HG03565 (cell line): ENCODE measurements at regions not wholly inside any gene's neighbourhood (a gene's known extent, or its start where the extent isn't known, plus 50 kb on each side); places are given as distances from the start of the nearest gene placed in this dataset.

ENCODE experiments used
- ATAC-seq: cut with Tn5 transposase; IDR thresholded peaks from one replicate; pipeline ENCODE4 v1.9.1; 2021; ENCODE audit warnings: mild to moderate bottlenecking, moderate library complexity; ENCODE audit not compliant: unreplicated experiment

DNA sequence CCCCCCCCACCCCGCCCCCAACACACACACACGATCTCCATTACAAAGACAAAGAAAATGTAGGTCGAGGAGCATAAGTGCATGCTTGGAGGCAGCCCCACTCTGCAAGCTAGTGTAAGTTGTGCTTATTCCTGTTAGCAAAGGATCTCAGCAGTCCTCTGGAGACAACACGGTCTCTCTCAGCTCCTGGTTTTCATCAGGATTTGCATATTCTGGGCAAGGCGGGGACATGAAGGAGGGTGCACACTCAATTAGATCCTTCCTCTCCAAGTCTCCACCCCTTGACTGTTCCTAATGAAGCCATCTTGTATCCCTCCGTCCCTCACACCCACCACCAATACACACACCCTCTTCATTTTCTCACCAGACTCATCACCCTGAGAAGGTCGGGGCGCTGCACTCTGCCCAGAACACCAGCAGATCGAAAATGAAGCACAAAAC lies 63.8 kb downstream of the MRPL46 start:
- ATAC-seq: no peak

DNA sequence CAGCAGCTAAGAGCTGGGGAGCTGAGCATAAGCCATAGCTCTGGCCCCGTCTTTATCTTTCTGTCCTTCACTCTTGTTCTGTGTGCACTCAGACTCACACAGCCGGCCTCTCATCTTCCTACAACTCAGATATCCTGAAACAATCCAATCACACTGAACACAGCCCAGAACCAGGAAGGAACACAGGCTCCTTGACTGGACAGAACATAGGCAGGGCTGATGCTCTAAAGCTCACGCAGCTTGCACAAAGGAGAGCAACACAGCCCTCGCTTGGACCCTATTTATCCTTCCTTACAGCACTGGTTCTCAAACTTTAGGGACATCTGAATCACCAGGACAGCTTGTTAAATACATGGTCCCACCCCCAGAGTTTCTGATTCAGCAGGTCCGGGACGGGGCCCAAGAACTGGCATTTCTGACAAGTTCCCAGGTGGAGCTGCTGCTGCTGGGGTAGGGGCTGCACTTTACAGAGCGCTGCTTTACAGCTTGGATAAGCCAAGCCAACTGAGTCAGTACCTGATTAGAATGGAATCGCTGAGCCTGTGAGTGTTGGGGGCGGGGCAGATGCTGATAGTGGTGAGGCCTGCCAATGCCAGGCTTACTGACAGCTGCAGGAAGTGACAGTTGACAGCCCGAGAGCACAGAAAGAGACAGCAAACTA lies 65.1 kb downstream of the MRPL46 start:
- ATAC-seq: no peak

DNA sequence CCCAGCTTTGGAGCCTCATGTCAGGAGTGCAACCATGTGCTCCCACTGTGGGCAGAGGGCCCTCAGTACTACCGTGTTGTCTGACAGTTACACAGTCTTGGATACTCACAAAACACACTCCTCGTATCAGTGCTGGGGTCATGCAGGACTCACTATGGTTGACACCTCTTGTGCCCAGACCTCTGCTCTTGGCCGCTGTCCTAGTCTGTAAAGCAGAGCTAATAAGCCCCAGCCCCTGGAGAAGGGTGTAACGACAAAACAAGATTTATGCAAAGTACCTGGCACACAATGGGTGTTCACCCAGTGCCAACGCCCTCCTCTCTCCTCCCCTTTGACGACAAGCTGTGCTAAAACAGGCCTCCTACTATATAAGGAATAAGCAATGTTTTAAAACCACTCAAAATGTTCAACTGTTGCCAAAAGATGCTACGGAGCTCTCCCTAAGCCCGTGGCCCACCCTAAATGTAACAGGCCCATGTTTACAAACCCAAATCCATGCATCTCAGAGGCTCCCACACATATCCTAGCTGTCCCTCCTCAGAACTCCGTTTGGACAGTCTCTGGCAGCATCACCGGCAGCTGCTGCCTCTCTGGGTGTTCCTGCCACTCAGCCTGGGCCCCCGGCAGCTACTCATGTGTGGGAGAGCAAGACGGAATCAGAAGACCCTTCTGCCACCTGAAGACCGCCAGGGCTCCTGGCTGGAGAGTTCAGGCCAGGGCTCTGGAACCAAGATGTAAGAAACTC lies 65.8 kb downstream of the MRPL46 start:
- no peak for ATAC-seq

DNA sequence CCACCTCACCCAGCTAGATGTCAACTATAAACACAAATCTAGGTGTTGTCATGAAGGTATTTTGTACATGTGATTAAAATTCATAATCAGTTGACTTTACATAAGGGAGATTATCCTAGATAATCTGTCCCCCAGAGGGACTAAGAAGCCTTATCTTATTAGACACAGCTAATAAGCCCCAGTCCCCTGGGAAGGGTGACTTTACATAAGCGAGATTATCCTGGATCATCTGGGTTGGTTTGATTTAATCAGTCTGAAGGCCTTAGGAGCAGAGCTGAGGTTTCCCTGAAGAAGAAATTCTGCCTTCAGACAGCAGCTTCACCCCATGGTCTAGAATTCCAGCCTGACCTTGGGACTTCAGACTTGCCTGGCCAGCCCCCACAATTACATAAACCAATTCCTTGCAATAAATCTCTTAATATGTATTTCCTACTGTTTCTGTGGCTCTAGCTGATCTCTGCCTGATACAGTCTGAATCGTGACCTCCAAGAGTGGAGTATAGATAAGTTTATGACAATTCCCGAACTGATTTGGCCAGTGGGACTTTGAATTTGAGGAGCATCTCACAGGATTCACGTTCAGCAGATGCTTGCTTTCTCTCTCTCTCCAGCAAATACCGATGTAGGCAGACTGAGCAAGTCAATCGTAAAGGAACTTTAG lies 66.5 kb downstream of the MRPL46 start:
- no peak for ATAC-seq

DNA sequence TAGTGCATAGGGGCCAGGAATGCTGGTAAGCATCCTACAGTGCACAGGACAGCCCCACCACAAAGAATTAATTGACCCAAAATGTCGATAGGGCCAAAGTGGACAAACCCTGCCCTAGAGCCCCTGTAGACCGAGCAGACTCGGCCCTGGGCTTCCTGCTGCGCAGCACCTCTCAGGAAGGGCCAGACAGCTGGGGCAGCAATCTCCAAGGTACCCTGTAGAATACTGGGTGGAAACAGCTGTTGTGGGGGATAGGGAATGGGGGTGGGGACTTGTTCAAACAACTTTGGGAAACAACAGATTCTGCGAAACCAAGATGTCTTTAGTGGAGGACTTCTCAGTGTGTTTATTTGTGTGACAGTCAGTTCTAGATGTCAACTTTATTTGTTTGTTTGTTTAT lies 67.1 kb downstream of the MRPL46 start:
- ATAC-seq: no peak

GRCh38 chr15:88399021-88399685 lies 68.0 kb downstream of the MRPL46 start:
- no peak for ATAC-seq

DNA sequence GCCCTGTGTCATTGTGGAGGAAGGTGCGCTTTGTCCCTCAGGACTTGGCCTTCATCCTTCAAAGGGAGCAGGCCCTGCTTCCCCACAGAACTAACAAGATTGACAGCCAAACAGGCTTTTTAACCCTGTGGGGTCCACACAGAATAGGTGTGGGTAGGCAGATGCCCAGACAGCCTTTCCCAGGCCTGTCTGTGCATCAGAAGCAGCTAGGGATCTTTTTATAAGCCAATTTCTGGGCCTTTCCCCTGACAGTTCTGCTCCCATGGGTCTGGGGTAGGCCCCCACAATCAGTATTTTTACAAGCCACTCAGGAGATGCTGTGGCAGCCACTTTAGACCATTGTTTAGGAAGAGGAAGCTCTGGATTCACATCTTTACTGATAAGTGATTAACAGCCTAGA lies 69.2 kb downstream of the MRPL46 start:
- ATAC-seq: no peak

- no peak for ATAC-seq
These were observed 69.7 kb downstream of the MRPL46 start for GRCh38 chr15:88397506-88397905.

DNA sequence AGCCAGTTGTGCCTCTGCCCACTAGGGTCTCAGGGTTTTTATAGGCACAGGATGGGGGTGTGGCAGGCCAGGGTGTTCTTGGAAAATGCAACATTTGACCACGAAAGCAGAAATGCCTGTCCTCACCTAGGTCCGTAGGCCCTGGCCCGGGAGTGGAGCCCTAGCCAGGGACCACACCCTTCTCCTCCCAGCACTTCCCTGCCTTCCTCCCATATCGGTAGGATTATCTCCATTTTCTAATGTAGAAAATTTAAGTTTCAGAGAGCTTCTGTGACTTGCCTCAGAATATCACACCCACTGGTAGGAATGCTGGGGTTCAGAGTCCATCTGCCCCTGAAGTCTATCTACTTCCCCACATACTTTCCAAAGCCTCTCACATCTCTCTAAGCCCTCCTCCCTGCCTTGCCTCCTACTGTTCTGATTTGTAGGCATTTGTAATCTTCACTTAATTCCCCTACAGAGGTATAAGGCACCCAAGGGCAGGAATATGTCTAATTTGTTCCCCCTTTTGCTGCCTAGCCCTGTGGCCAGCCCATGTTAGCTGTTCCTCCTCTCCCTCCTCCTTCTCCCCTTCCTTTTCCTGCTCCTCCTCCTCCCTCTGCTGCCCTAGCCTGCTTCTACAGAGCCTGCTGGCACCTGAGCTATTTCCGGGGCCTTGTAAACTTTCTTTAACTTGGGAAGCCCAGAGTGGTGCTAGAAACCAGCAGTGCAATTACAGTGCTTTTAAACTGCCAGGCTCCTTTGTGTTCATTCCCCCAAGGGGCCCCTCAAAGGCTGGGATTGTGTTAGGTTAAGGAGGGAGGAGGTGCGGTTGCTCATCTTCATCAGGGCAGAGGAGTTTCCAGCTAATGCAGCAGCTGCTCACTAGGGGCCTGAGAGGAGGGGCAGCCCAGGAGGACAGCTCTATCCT lies 71.1 kb downstream of the MRPL46 start:
- no peak for ATAC-seq

- no peak for ATAC-seq
These were observed 71.9 kb downstream of the MRPL46 start for GRCh38 chr15:88395241-88395640.

GRCh38 chr15:88394553-88395145 lies 72.5 kb downstream of the MRPL46 start:
- no peak for ATAC-seq

DNA sequence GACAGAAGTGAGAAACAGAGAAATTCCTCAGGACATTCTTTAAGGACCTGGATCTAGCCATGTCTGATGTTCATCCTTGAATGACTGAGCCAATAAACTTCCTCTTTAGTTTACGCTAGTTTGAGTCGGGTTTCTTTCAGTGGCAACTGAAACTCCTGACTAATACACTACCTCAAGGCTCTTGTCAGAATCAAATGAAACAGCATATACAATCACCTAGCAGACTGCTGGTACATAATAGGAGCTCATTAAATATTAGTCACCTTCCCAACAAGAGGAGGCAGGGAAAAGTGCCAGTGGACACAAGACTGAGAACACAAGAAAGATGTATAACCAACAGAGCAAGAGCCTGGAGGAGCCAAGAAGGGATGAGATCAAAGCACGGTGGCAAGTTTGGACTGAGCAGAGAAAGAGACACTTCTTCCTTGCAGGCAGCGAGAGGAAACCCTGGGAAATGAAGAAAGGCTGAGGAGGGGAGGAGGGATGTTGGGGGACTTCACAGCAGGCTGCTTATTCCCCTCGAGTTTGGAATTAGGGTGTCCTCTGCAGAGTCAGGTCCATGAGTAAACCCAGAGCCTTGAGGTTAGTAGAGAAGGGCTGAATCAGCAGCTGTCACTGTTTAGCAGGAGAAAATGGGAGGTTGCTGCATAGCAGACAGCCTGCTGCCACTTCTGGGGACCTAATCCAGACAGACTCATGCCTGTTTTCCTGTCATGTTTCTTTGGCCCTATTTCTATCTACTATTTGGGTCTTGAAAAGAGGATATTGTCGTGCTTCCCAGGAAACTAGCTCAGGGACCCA lies 73.3 kb downstream of the MRPL46 start:
- ATAC-seq: no peak

DNA sequence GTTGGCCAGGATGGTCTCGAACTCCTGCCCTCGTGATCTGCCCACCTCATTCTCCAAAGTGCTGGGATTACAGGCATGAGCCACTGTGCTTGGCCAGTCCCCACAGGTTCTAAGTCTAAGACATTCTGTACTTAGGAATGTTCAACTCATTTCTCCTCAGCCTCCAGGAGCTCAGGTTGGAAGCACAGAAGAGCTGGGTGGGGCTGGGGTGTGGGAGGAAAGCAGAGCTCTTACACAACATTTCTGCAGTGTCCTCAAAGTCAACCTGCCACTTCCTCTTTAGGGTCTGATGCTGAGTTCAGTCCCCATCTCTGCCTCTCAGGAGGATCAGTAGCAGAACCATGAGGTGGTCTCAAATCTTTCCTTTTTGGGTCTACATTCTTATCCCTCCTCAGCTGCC lies 75.5 kb downstream of the MRPL46 start:
- no peak for ATAC-seq

DNA sequence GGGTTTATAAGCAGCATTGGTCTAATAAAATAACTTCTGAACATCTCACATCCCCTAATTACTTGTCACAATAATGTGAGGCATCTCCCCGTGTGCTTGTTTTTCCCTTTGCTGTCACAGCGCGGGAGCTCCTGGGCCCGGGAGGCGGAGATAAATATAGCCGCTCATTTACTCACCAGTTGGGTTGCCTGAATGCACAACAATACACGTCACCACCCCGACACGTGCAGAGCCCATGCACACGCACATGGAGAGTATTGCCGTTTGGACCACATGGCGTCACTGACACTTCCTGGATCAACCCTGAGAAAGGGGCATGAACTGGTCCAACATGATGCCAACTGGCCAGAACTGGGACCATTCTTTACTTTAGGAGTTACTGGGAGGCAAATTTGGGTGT lies 76.2 kb downstream of the MRPL46 start:
- ATAC-seq: no peak

- ATAC-seq: no peak
These were observed 76.9 kb downstream of the MRPL46 start for GRCh38 chr15:88390164-88390901.

GRCh38 chr15:88389120-88389519 lies 78.1 kb downstream of the MRPL46 start:
- no peak for ATAC-seq

DNA sequence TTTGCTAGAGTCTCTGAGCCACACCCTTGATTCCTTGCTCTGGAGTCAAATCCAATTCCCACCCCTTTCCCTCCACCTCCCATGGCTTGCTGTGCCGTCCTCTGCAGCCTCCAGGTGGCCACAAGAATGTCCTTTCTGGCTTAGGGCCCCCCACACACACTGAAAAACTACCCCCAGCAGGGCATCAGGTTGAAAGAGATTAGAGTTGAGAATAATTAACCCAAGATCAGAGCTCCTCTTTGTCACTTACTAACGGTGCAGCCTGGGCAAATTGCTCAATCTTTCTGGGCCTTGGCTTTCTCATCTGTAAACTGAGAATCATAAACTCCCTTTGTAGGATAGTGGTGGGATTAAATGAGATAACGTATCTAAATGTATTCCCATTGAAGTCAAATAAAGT lies 78.5 kb downstream of the MRPL46 start:
- no peak for ATAC-seq

DNA sequence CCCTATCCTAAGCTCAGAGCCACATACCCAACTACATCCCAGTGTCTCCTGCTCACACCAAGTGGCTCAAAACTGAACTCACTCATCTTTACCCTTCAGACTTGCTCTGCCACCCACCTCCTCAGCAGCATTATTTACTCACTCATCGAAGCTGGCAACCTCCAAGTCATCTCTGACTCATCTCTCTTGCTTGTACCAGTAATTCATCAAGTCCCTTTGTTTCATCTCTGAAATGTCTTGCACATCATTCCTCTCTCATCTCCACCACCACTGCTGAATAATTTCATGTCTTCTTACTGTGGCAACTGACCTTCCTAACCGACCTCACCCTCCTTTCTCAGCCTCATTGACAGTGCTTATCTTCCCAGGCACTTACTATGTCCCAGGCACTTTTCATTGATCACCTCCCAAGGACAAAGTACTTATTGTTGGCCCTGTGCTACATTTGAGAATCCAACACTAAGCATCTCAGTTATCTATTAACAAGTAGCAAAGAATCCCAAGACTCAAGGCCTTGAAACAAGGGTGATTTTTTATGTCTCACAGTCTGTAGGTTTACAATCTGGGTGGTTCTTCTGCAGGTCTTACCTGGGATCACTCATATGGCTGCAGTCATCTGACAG lies 82.0 kb downstream of the MRPL46 start:
- ATAC-seq: no peak
